Naive thymus-derived CD4-positive, alpha-beta T cell (primary cell): ENCODE measurements at regions not wholly inside any gene's neighbourhood (a gene's known extent, or its start where the extent isn't known, plus 50 kb on each side); places are given as distances from the start of the nearest gene placed in this dataset.

Source experiments
- ATAC-seq: fragments of 150-1000 bp; cut with Tn5 transposase; 2 replicates; pipeline ENCODE4 v1.10.0; 2021; ENCODE audit warnings: mild to moderate bottlenecking, moderate library complexity
- CTCF ChIA-PET: fragments of 350-600 bp; sonication (Branson Sonifier 250); formaldehyde crosslinking; loops from one replicate; lab custom pipeline; 2021; ENCODE audit warnings: antibody characterized with exemption; lab: Charles Lee
- POLR2A ChIA-PET: fragments of 350-600 bp; sonication (Branson Sonifier 250); formaldehyde crosslinking; loops from one replicate; lab custom pipeline; 2021; ENCODE audit warnings: antibody characterized with exemption, inconsistent platforms; lab: Charles Lee
- DNase-seq, 9 donors: peaks; one replicate each; pipeline versions ENCODE4 v3.0.0 to v3.0.0-alpha.2; 2020 to 2022; ENCODE audit warnings: mixed read lengths in 1 of 9
- H3K27ac ChIP-seq: one replicate; pipeline ENCODE4 v1.7.0; 2013; ENCODE audit warnings: mild to moderate bottlenecking, low read depth, low read length, moderate library complexity
- H3K27me3 ChIP-seq, 2 donors: one replicate each; pipeline ENCODE4 v1.7.0; 2013; ENCODE audit warnings: low read length in 2 of 2, mild to moderate bottlenecking in 2 of 2, moderate library complexity in 2 of 2; ENCODE audit not compliant: control insufficient read depth in 2 of 2, insufficient read depth in 2 of 2
- H3K36me3 ChIP-seq, 3 experiments: 1 replicate in 2 of 3; 2 replicates in 1 of 3; pipeline ENCODE4 v1.7.0; 2013; ENCODE audit warnings: low read length in 3 of 3, mild to moderate bottlenecking in 3 of 3, moderate library complexity in 1 of 3; ENCODE audit not compliant: insufficient read depth in 3 of 3, control insufficient read depth in 2 of 3
- H3K4me1 ChIP-seq, 2 donors: one replicate each; pipeline ENCODE4 v1.7.0; 2013; ENCODE audit warnings: low read length in 2 of 2, mild to moderate bottlenecking in 2 of 2, moderate library complexity in 1 of 2; ENCODE audit not compliant: control insufficient read depth in 2 of 2, insufficient read depth in 2 of 2
- H3K4me3 ChIP-seq: 2 replicates; pipeline ENCODE4 v1.7.0; 2013; ENCODE audit warnings: mild to moderate bottlenecking, low read length
- H3K9me3 ChIP-seq, 3 experiments: 1 replicate in 2 of 3; 2 replicates in 1 of 3; pipeline ENCODE4 v1.7.0; 2013; ENCODE audit warnings: low read length in 3 of 3; ENCODE audit not compliant: control insufficient read depth in 2 of 3
- H3K27ac Mint-ChIP-seq, 9 donors: one replicate each; pipeline ENCODE4 v1.8.0; 2020 to 2022; ENCODE audit warnings: mixed read lengths in 9 of 9, mild to moderate bottlenecking in 8 of 9, moderate library complexity in 5 of 9, inconsistent platforms in 2 of 9
- H3K27me3 Mint-ChIP-seq, 5 donors: one replicate each; pipeline ENCODE4 v1.8.0; 2021 to 2022; ENCODE audit warnings: mixed read lengths in 5 of 5, mild to moderate bottlenecking in 1 of 5
- H3K36me3 Mint-ChIP-seq, 5 donors: one replicate each; pipeline ENCODE4 v1.8.0; 2020 to 2022; ENCODE audit warnings: mixed read lengths in 5 of 5, mild to moderate bottlenecking in 3 of 5, inconsistent platforms in 1 of 5
- H3K4me1 Mint-ChIP-seq, 7 donors: one replicate each; pipeline ENCODE4 v1.8.0; 2020 to 2022; ENCODE audit warnings: mixed read lengths in 7 of 7, mild to moderate bottlenecking in 3 of 7, inconsistent platforms in 1 of 7
- H3K4me3 Mint-ChIP-seq, 10 donors: one replicate each; pipeline ENCODE4 v1.8.0; 2020 to 2022; ENCODE audit warnings: mild to moderate bottlenecking in 10 of 10, mixed read lengths in 10 of 10, moderate library complexity in 6 of 10, inconsistent platforms in 2 of 10
- H3K9me3 Mint-ChIP-seq, 11 donors: one replicate each; pipeline ENCODE4 v1.8.0; 2020 to 2022; ENCODE audit warnings: mixed read lengths in 11 of 11, mild to moderate bottlenecking in 4 of 11, inconsistent platforms in 1 of 11, moderate library complexity in 1 of 11
- intact Hi-C, 2 donors: fragments of 100-400 bp; cut with micrococcal nuclease; formaldehyde crosslinking; loops; one replicate each; pipeline ENCODE4 v1.15.1; 2023

- no peak overlapping the region for H3K27ac ChIP-seq
- H3K36me3 Mint-ChIP-seq: no peaks in the 10 kb centered on the region
- peaks cover 0 to 28% (median 16%) of the 10 kb centered on the region in 5 donors for H3K27me3 Mint-ChIP-seq
- CTCF ChIA-PET: no interaction called here
- ATAC-seq: no peak
- no peaks in the 10 kb centered on the region for H3K9me3 ChIP-seq
- no peaks in the 10 kb centered on the region for H3K4me1 ChIP-seq
- H3K4me3 ChIP-seq: no peak overlapping the region
- no peak overlapping the region for H3K27ac Mint-ChIP-seq
- intact Hi-C loops: no loop called here
- no peak overlapping the region for H3K4me3 Mint-ChIP-seq
- H3K36me3 ChIP-seq: no peaks in the 10 kb centered on the region
- H3K9me3 Mint-ChIP-seq: peaks cover 0 to 3% (median 0%) of the 10 kb centered on the region in 11 donors
- no peak for DNase-seq
- H3K4me1 Mint-ChIP-seq: no peaks in the 10 kb centered on the region
- POLR2A ChIA-PET: no interaction called here
- no peaks in the 10 kb centered on the region for H3K27me3 ChIP-seq
These were observed 703.0 kb upstream of the CELF2 start for GRCh38 chr10:10314626-10315025.

- H3K36me3 Mint-ChIP-seq: no peaks in the 10 kb centered on the region
- no peak overlapping the region for H3K4me3 Mint-ChIP-seq
- ATAC-seq: no peak
- no peak overlapping the region for H3K4me3 ChIP-seq
- intact Hi-C loops: no loop called here
- no peaks in the 10 kb centered on the region for H3K4me1 ChIP-seq
- H3K4me1 Mint-ChIP-seq: no peaks in the 10 kb centered on the region
- peaks cover 0 to 6% (median 0%) of the 10 kb centered on the region in 11 donors for H3K9me3 Mint-ChIP-seq
- no peak overlapping the region for H3K27ac ChIP-seq
- peaks cover 0 to 27% (median 11%) of the 10 kb centered on the region in 5 donors for H3K27me3 Mint-ChIP-seq
- no peaks in the 10 kb centered on the region for H3K36me3 ChIP-seq
- H3K9me3 ChIP-seq: no peaks in the 10 kb centered on the region
- H3K27me3 ChIP-seq: no peaks in the 10 kb centered on the region
- DNase-seq: no peak
- ChIA-PET CTCF (no interaction called here), POLR2A (no interaction called here)
- H3K27ac Mint-ChIP-seq: no peak overlapping the region
These were observed 701.7 kb upstream of the CELF2 start for GRCh38 chr10:10315989-10316388.

GRCh38 chr10:10317151-10317550 lies 700.5 kb upstream of the CELF2 start:
- DNase-seq (no peak), ATAC-seq (no peak)
- ChIA-PET POLR2A (no interaction called here), CTCF (no interaction called here)
- Mint-ChIP-seq H3K4me1 (no peaks in the 10 kb centered on the region), H3K4me3 (no peak overlapping the region), H3K9me3 (peaks cover 0 to 6% (median 0%) of the 10 kb centered on the region in 11 donors), H3K27me3 (peaks cover 0 to 31% (median 11%) of the 10 kb centered on the region in 5 donors), H3K27ac (no peak overlapping the region), H3K36me3 (no peaks in the 10 kb centered on the region)
- no peak overlapping the region for H3K27ac ChIP-seq
- intact Hi-C loops: no loop called here
- H3K4me1 ChIP-seq: no peaks in the 10 kb centered on the region
- H3K9me3 ChIP-seq: no peaks in the 10 kb centered on the region
- no peaks in the 10 kb centered on the region for H3K36me3 ChIP-seq
- no peaks in the 10 kb centered on the region for H3K27me3 ChIP-seq
- H3K4me3 ChIP-seq: no peak overlapping the region

- H3K27me3 Mint-ChIP-seq: peaks cover 0 to 35% (median 11%) of the 10 kb centered on the region in 5 donors
- CTCF ChIA-PET: no interaction called here
- POLR2A ChIA-PET: no interaction called here
- no peaks in the 10 kb centered on the region for H3K36me3 Mint-ChIP-seq
- DNase-seq (no peak), ATAC-seq (no peak)
- Histone ChIP-seq H3K36me3 (no peaks in the 10 kb centered on the region), H3K4me3 (no peak overlapping the region), H3K9me3 (no peaks in the 10 kb centered on the region), H3K27me3 (no peaks in the 10 kb centered on the region), H3K4me1 (no peaks in the 10 kb centered on the region), H3K27ac (no peak overlapping the region)
- no peak overlapping the region for H3K27ac Mint-ChIP-seq
- intact Hi-C loops: no loop called here
- no peaks in the 10 kb centered on the region for H3K4me1 Mint-ChIP-seq
- H3K4me3 Mint-ChIP-seq: no peak overlapping the region
- peaks cover 0 to 6% (median 0%) of the 10 kb centered on the region in 11 donors for H3K9me3 Mint-ChIP-seq
These were observed 698.8 kb upstream of the CELF2 start for GRCh38 chr10:10318856-10319255.

GRCh38 chr10:10320956-10321355 lies 696.7 kb upstream of the CELF2 start:
- peaks cover 0 to 6% (median 0%) of the 10 kb centered on the region in 11 donors for H3K9me3 Mint-ChIP-seq

GRCh38 chr10:10326116-10326515 lies 691.6 kb upstream of the CELF2 start:
- ATAC-seq (no peak), DNase-seq (no peak)
- no peak overlapping the region for H3K4me3 ChIP-seq
- peaks cover 0 to 30% (median 13%) of the 10 kb centered on the region in 5 donors for H3K27me3 Mint-ChIP-seq
- no peaks in the 10 kb centered on the region for H3K4me1 ChIP-seq
- CTCF ChIA-PET: no interaction called here
- no peak overlapping the region for H3K4me3 Mint-ChIP-seq
- no peaks in the 10 kb centered on the region for H3K36me3 Mint-ChIP-seq
- H3K9me3 Mint-ChIP-seq: peaks cover 0 to 3% (median 0%) of the 10 kb centered on the region in 11 donors
- intact Hi-C loops: no loop called here
- H3K27ac Mint-ChIP-seq: no peak overlapping the region
- POLR2A ChIA-PET: no interaction called here
- no peak overlapping the region for H3K27ac ChIP-seq
- H3K36me3 ChIP-seq: no peaks in the 10 kb centered on the region
- H3K9me3 ChIP-seq: no peaks in the 10 kb centered on the region
- no peaks in the 10 kb centered on the region for H3K27me3 ChIP-seq
- no peaks in the 10 kb centered on the region for H3K4me1 Mint-ChIP-seq

More at GRCh38 chr10:10320956-10321355, 696.7 kb upstream of the CELF2 start:
- ATAC-seq: no peak
- Histone ChIP-seq H3K27ac (no peak overlapping the region), H3K36me3 (no peaks in the 10 kb centered on the region), H3K4me3 (no peak overlapping the region), H3K4me1 (no peaks in the 10 kb centered on the region), H3K27me3 (no peaks in the 10 kb centered on the region), H3K9me3 (no peaks in the 10 kb centered on the region)
- ChIA-PET CTCF (no interaction called here), POLR2A (no interaction called here)
- Mint-ChIP-seq H3K4me3 (no peak overlapping the region), H3K27ac (no peak overlapping the region), H3K27me3 (peaks cover 0 to 35% (median 6%) of the 10 kb centered on the region in 5 donors), H3K4me1 (no peaks in the 10 kb centered on the region), H3K36me3 (no peaks in the 10 kb centered on the region)
- intact Hi-C loops: no loop called here
- no peak for DNase-seq

- intact Hi-C loops: no loop called here
- no peak for ATAC-seq
These were observed 689.7 kb upstream of the CELF2 start for GRCh38 chr10:10327934-10328333.

More at GRCh38 chr10:10327934-10328333, 689.7 kb upstream of the CELF2 start:
- H3K36me3 ChIP-seq: no peaks in the 10 kb centered on the region
- CTCF ChIA-PET: no interaction called here
- no peak overlapping the region for H3K4me3 ChIP-seq
- POLR2A ChIA-PET: no interaction called here
- H3K4me1 ChIP-seq: no peaks in the 10 kb centered on the region
- no peaks in the 10 kb centered on the region for H3K36me3 Mint-ChIP-seq
- H3K27me3 ChIP-seq: no peaks in the 10 kb centered on the region
- no peak overlapping the region for H3K4me3 Mint-ChIP-seq
- H3K27ac ChIP-seq: no peak overlapping the region
- peaks cover 0 to 3% (median 0%) of the 10 kb centered on the region in 11 donors for H3K9me3 Mint-ChIP-seq
- peaks cover 0 to 19% (median 12%) of the 10 kb centered on the region in 5 donors for H3K27me3 Mint-ChIP-seq
- no peak for DNase-seq
- no peaks in the 10 kb centered on the region for H3K9me3 ChIP-seq
- no peaks in the 10 kb centered on the region for H3K4me1 Mint-ChIP-seq
- no peak overlapping the region for H3K27ac Mint-ChIP-seq
